SK-N-SH (cell line): ENCODE measurements at regions not wholly inside any gene's neighbourhood (a gene's known extent, or its start where the extent isn't known, plus 50 kb on each side); places are given as distances from the start of the nearest gene placed in this dataset.

ENCODE experiments used
- CTCF ChIA-PET: fragments of 300-600, 350-600 bp; formaldehyde crosslinking; extraction: SDS; loops from one replicate; lab custom pipeline; 2021; lab: Yijun Ruan, JAX
- POLR2A ChIA-PET: fragments of 350-600 bp; sonication (Branson Sonifier 250); formaldehyde crosslinking; extraction: SDS; loops from one replicate; lab custom pipeline; 2020; ENCODE audit warnings: antibody characterized with exemption, inconsistent platforms; lab: Yijun Ruan, JAX
- DNase-seq: peaks from one replicate; pipeline ENCODE4 v3.0.0; 2012
- H2AFZ ChIP-seq: fragments of 200-600 bp; sonication (generic); 2 replicates; pipeline ENCODE4 v1.8.1; 2016; ENCODE audit warnings: antibody characterized with exemption, mild to moderate bottlenecking, low read depth
- H3F3A ChIP-seq: fragments of 200-600 bp; sonication (generic); replicated peaks from 2 replicates; pipeline ENCODE3; 2016; ENCODE audit warnings: antibody characterized with exemption, mild to moderate bottlenecking; ENCODE audit not compliant: insufficient read depth
- H3K27ac ChIP-seq, 2 experiments: fragments of 200-500 bp in 1 of 2; fragments of 200-600 bp in 1 of 2; sonication (Bioruptor generic) in 1 of 2; sonication (generic), shearing (Covaris generic) in 1 of 2; 2 replicates each; pipeline versions ENCODE4 v1.5.1 to v1.6.1; 2014 to 2016; ENCODE audit warnings: low read depth in 2 of 2, inconsistent platforms in 1 of 2, low read length in 1 of 2, mild to moderate bottlenecking in 1 of 2, mixed read lengths in 1 of 2
- H3K27me3 ChIP-seq: fragments of 200-600 bp; sonication (generic), shearing (Covaris generic); 2 replicates; pipeline ENCODE4 v1.6.1; 2016; ENCODE audit warnings: mixed run types; ENCODE audit not compliant: insufficient read depth
- H3K36me3 ChIP-seq, 2 experiments: fragments of 200-500 bp in 1 of 2; fragments of 200-600 bp in 1 of 2; sonication (Bioruptor generic) in 1 of 2; sonication (generic) in 1 of 2; replicated peaks in 1 of 2; 2 replicates each; pipeline versions ENCODE3 to v1.5.1; 2014 to 2016; ENCODE audit warnings: low read length in 1 of 2, mild to moderate bottlenecking in 1 of 2; ENCODE audit not compliant: insufficient read depth in 2 of 2, control insufficient read depth in 1 of 2
- H3K4me1 ChIP-seq, 2 experiments: fragments of 200-500 bp in 1 of 2; fragments of 200-600 bp in 1 of 2; sonication (Bioruptor generic) in 1 of 2; sonication (generic), shearing (Covaris generic) in 1 of 2; 2 replicates each; pipeline versions ENCODE4 v1.5.1 to v1.6.1; 2014 to 2016; ENCODE audit warnings: low read depth in 1 of 2, low read length in 1 of 2, mixed run types in 1 of 2; ENCODE audit not compliant: insufficient read depth in 2 of 2, control insufficient read depth in 1 of 2
- H3K4me2 ChIP-seq: fragments of 200-600 bp; sonication (generic), shearing (Covaris generic); 2 replicates; pipeline ENCODE4 v1.6.1; 2017; ENCODE audit warnings: mixed run types
- H3K4me3 ChIP-seq, 2 experiments: fragments of 200-500 bp in 1 of 2; fragments of 200-600 bp in 1 of 2; sonication (Bioruptor generic) in 1 of 2; sonication (generic), shearing (Covaris generic) in 1 of 2; 2 replicates each; pipeline versions ENCODE4 v1.5.1 to v1.8.1; 2014 to 2016; ENCODE audit warnings: low read depth in 2 of 2, inconsistent platforms in 1 of 2, low read length in 1 of 2, mild to moderate bottlenecking in 1 of 2, mixed read lengths in 1 of 2, moderate library complexity in 1 of 2
- H3K79me2 ChIP-seq: fragments of 200-600 bp; sonication (generic); 2 replicates; pipeline ENCODE4 v1.8.1; 2017; ENCODE audit warnings: mild to moderate bottlenecking; ENCODE audit not compliant: insufficient read depth
- H3K9ac ChIP-seq: fragments of 200-600 bp; sonication (generic); 2 replicates; pipeline ENCODE4 v1.6.1; 2017; ENCODE audit warnings: mixed run types
- H3K9me2 ChIP-seq: fragments of 200-600 bp; sonication (generic); 2 replicates; pipeline ENCODE4 v1.6.1; 2017; ENCODE audit warnings: mixed run types
- H3K9me3 ChIP-seq: fragments of 200-600 bp; sonication (generic); 2 replicates; pipeline ENCODE4 v1.6.1; 2017; ENCODE audit warnings: mixed run types, mild to moderate bottlenecking, moderate library complexity
- H4K20me1 ChIP-seq: fragments of 200-600 bp; sonication (generic); 2 replicates; pipeline ENCODE4 v1.6.1; 2017; ENCODE audit warnings: mild to moderate bottlenecking, mixed run types; ENCODE audit not compliant: insufficient read depth
- CHD2 ChIP-seq: fragments of 150-350 bp; IDR thresholded peaks from 2 replicates; pipeline ENCODE4 v1.6.1; 2018; ENCODE audit warnings: low read length; ENCODE audit not compliant: partially characterized antibody
- FOSL2 ChIP-seq: IDR thresholded peaks from 2 replicates; pipeline ENCODE4 v1.4.0; 2012; ENCODE audit warnings: low read depth, mild to moderate bottlenecking, moderate library complexity, borderline replicate concordance
- GABPA ChIP-seq: IDR thresholded peaks from 2 replicates; pipeline ENCODE4 v1.4.0; 2012; ENCODE audit warnings: low read depth, mild to moderate bottlenecking
- IRF3 ChIP-seq: fragments of 150-350 bp; IDR thresholded peaks from 2 replicates; pipeline ENCODE4 v1.6.1; 2016; ENCODE audit warnings: mild to moderate bottlenecking, low read depth, low read length
- JUND ChIP-seq: IDR thresholded peaks from 2 replicates; pipeline ENCODE4 v1.4.0; 2012
- MAX ChIP-seq: IDR thresholded peaks from 2 replicates; pipeline ENCODE4 v1.4.0; 2012; ENCODE audit warnings: low read depth
- MEF2A ChIP-seq: IDR thresholded peaks from 2 replicates; pipeline ENCODE4 v1.4.0; 2012; ENCODE audit warnings: low read depth, borderline replicate concordance
- RAD21 ChIP-seq: IDR thresholded peaks from 2 replicates; pipeline ENCODE4 v1.6.1; 2012; ENCODE audit warnings: mild to moderate bottlenecking, low read length
- RCOR1 ChIP-seq: fragments of 150-350 bp; IDR thresholded peaks from 2 replicates; pipeline ENCODE4 v1.6.1; 2017; ENCODE audit warnings: antibody characterized with exemption, low read length
- REST ChIP-seq: IDR thresholded peaks from 2 replicates; pipeline ENCODE4 v1.6.1; 2012; ENCODE audit warnings: mild to moderate bottlenecking, low read depth, low read length, moderate library complexity
- RXRA ChIP-seq: IDR thresholded peaks from 2 replicates; pipeline ENCODE4 v1.4.0; 2012; ENCODE audit warnings: low read depth, mild to moderate bottlenecking, borderline replicate concordance
- TEAD4 ChIP-seq: IDR thresholded peaks from 2 replicates; pipeline ENCODE4 v1.4.0; 2012; ENCODE audit warnings: mild to moderate bottlenecking, borderline replicate concordance; ENCODE audit not compliant: insufficient read depth
- USF1 ChIP-seq: IDR thresholded peaks from 2 replicates; pipeline ENCODE4 v1.4.0; 2012; ENCODE audit warnings: low read depth, borderline replicate concordance
- YY1 ChIP-seq: IDR thresholded peaks from 2 replicates; pipeline ENCODE4 v1.4.0; 2012; ENCODE audit warnings: low read depth, mild to moderate bottlenecking
- WGBS: methylation state at CpG from one replicate; pipeline ENCODE4 v1.1.6; 2017; ENCODE audit warnings: low lambda C conversion rate; 5-methylcytosine and 5-hydroxymethylcytosine counted together

- ChIA-PET CTCF (no interaction called here), POLR2A (no interaction called here)
- 50% methylated on average over 2 of the region's 2 CpGs for whole genome bisulfite sequencing
Measured at GRCh38 chr9:86997156-86997555, 49.9 kb upstream of the GAS1 start.

More at GRCh38 chr9:86997156-86997555, 49.9 kb upstream of the GAS1 start:
- Histone ChIP-seq H3K4me1 (peaks cover 2 to 9% of the 10 kb centered on the region in 2 experiments; a peak in 3 of 4 replicates), H3K9ac (no peak overlapping the region), H3K4me3 (no peak overlapping the region), H3K9me3 (peaks cover 11% of the 10 kb centered on the region; the same call in 1 of the 2 replicates), H2AFZ (no peak overlapping the region), H4K20me1 (no peaks in the 10 kb centered on the region), H3K36me3 (no peaks in the 10 kb centered on the region), H3K27me3 (no peaks in the 10 kb centered on the region), H3K4me2 (no peak overlapping the region), H3K27ac (no peak overlapping the region), H3K79me2 (no peaks in the 10 kb centered on the region), H3K9me2 (no peaks in the 10 kb centered on the region), H3F3A (no peaks in the 10 kb centered on the region)
- TF ChIP-seq REST (no peak), RCOR1 (no peak), GABPA (no peak), USF1 (no peak), RAD21 (no peak), FOSL2 (no peak), CHD2 (no peak), IRF3 (no peak), JUND (no peak), MAX (no peak), YY1 (no peak), TEAD4 (no peak), RXRA (no peak), MEF2A (no peak)
- no peak for DNase-seq
